Stimulated activated CD4-positive, alpha-beta T cell treated with anti-CD3 and anti-CD28 coated beads, Interleukin-1b, Interleukin-23, amount 100 ng/mL, for 4 hours (primary cell): ENCODE measurements at regions not wholly inside any gene's neighbourhood (a gene's known extent, or its start where the extent isn't known, plus 50 kb on each side); places are given as distances from the start of the nearest gene placed in this dataset.
"Not testable (repeated sequence)": the region's sequence is repeated elsewhere in the genome, so short reads cannot be mapped to it uniquely, and the experiment has no call there.

Experiments used
- DNase-seq, 2 donors: peaks; one replicate each; pipeline ENCODE4 v3.0.0-alpha.2; 2020; ENCODE audit warnings: low read depth in 2 of 2

- DNase-seq = no peak
Observed at GRCh38 chr4:138659812-138660316, 355.7 kb upstream of the NOCT start.

GRCh38 chr4:138659037-138659811 is 356.4 kb upstream of the NOCT start:
- no peak for DNase-seq

- DNase-seq = no peak
Observed at GRCh38 chr4:138658518-138658917, 357.1 kb upstream of the NOCT start.

- DNase-seq = no peak
Observed at GRCh38 chr4:138656990-138657389, 358.6 kb upstream of the NOCT start.

GRCh38 chr4:138655985-138656384 is 359.6 kb upstream of the NOCT start:
- no peak for DNase-seq

GRCh38 chr4:138655286-138655685 is 360.3 kb upstream of the NOCT start:
- no peak for DNase-seq

GRCh38 chr4:138650929-138651448 is 364.6 kb upstream of the NOCT start:
- DNase-seq = no peak

- no peak for DNase-seq
Observed at GRCh38 chr4:138650495-138650894, 365.1 kb upstream of the NOCT start.

- DNase-seq = no peak
Observed at GRCh38 chr4:138647433-138647832, 368.1 kb upstream of the NOCT start.

GRCh38 chr4:138646383-138646782 is 369.2 kb upstream of the NOCT start:
- no peak for DNase-seq

- DNase-seq = no peak
Observed at GRCh38 chr4:138645289-138645688, 370.3 kb upstream of the NOCT start.

- no peak for DNase-seq
Observed at GRCh38 chr4:138644322-138644721, 371.3 kb upstream of the NOCT start.

- DNase-seq = no peak
Observed at GRCh38 chr4:138643827-138644226, 371.8 kb upstream of the NOCT start.

GRCh38 chr4:138639018-138639741 is 376.4 kb upstream of the NOCT start:
- no peak for DNase-seq

GRCh38 chr4:138636781-138637180 is 378.8 kb upstream of the NOCT start:
- no peak for DNase-seq

- DNase-seq = no peak
Observed at GRCh38 chr4:138634915-138635314, 380.7 kb upstream of the NOCT start.

- no peak for DNase-seq
Observed at GRCh38 chr4:138633580-138633904, 382.0 kb upstream of the NOCT start.

- no peak for DNase-seq
Observed at GRCh38 chr4:138632856-138633579, 382.6 kb upstream of the NOCT start.

GRCh38 chr4:138630666-138631065 is 384.9 kb upstream of the NOCT start:
- DNase-seq = no peak

GRCh38 chr4:138629669-138630068 is 385.9 kb upstream of the NOCT start:
- DNase-seq = no peak

GRCh38 chr4:138627096-138627495 is 384.9 kb upstream of the SLC7A11 start:
- no peak for DNase-seq

- not testable (repeated sequence) for DNase-seq
Observed at GRCh38 chr4:138622362-138622761, 380.2 kb upstream of the SLC7A11 start.
